Right atrium auricular region (tissue), 2 donors: ENCODE measurements at regions not wholly inside any gene's neighbourhood (a gene's known extent, or its start where the extent isn't known, plus 50 kb on each side); places are given as distances from the start of the nearest gene placed in this dataset.

Experiments
- microRNA-seq, 2 donors: library from miRNA; unstranded; fragments of <30 nt; microRNA quantifications; one replicate each; pipeline ENCODE4, GENCODE V29; 2016 to 2017; ENCODE audit warnings: borderline number of aligned reads in 2 of 2, borderline replicate concordance in 1 of 2

Small RNA genes in the stretch of these regions (microRNA-seq; reads per million reads assigned to microRNA genes)
- gene MIR7977, result 0.71 to 1.4 reads per million in 2 donors
